ENCODE measurements at regions not wholly inside any gene's neighbourhood (a gene's known extent, or its start where the extent isn't known, plus 50 kb on each side); places are given as distances from the start of the nearest gene placed in this dataset.
"Not testable (repeated sequence)": the region's sequence is repeated elsewhere in the genome, so short reads cannot be mapped to it uniquely, and the experiment has no call there.

- DNase-seq (ENCODE audit: low read depth in 1 of 2, low spot score in 1 of 2): no peak
- TF ChIP-seq JUND (IDR thresholded peaks at IDR 0.05; ENCODE audit: low read depth): no peak
- in situ Hi-C loops (cut with HindIII; ENCODE audit: low pct_unique_long_range_greater_than_20kb, low sequenced_read_pairs): no loop called here
Observed at GRCh38 chrX:40878766-40879165, 143.4 kb upstream of the MED14 start.

- in situ Hi-C loops (cut with HindIII; ENCODE audit: low pct_unique_long_range_greater_than_20kb, low sequenced_read_pairs); DNase-seq (ENCODE audit: low read depth in 1 of 2, low spot score in 1 of 2): not testable (repeated sequence)
Observed at GRCh38 chrX:40879172-40879571, 143.8 kb upstream of the MED14 start.

DNA sequence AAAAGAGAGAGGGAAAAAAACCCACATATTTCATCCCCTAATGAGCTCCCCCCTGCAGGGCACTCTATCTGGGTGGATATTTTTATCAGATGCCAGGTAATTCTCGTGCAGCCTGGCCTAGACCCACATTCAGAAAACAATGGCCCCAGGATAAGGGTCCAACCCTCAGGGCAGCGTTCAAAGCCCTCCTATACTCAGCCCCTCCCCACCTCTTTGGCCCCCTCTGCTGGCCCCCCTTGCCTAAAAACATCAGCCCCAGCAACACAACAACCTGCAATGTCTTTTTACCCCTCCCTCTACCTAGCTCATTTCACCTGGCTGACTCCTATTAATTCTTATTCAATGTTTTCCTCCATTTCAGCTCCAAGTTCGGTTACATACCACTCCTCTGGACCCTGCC is 145.4 kb upstream of the MED14 start:
- no peak for TF ChIP-seq JUND (IDR thresholded peaks at IDR 0.05; ENCODE audit: low read depth)
- in situ Hi-C loops (cut with HindIII; ENCODE audit: low pct_unique_long_range_greater_than_20kb, low sequenced_read_pairs): no loop called here
- no peak for DNase-seq (ENCODE audit: low read depth in 1 of 2, low spot score in 1 of 2)

DNA sequence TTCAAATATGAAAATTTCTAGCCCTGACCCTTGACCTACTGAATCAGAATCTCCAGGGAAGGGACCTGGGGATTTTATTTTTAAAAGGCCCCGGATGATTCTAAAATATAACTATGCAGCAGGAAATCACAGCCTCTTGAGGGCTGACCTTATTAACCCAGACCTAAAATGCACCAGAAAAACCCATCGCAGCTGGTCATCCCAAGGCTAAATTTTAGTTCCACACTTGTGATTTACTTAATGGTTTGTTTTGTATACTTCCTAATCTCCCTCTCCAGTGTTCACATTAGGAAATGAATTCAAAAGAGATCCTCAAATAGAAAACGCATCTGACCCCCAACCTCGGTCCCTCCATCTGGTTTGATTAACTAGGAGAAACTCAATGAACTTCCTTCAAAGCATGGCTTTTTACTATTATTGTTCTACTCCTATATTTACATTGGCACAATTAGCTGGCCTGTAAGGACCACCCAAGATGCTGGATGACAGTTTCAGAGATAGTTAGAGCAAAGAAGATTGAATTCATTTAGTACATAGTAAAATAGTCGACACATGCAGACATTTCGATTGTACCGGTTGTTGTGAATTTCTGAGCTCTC is 147.8 kb upstream of the MED14 start:
- no peak for DNase-seq (ENCODE audit: low read depth in 1 of 2, low spot score in 1 of 2)
- TF ChIP-seq JUND (IDR thresholded peaks at IDR 0.05; ENCODE audit: low read depth): no peak
- in situ Hi-C loops (cut with HindIII; ENCODE audit: low pct_unique_long_range_greater_than_20kb, low sequenced_read_pairs): no loop called here

- DNase-seq (ENCODE audit: low read depth in 1 of 2, low spot score in 1 of 2): no peak
- in situ Hi-C loops (cut with HindIII; ENCODE audit: low pct_unique_long_range_greater_than_20kb, low sequenced_read_pairs): no loop called here
- no peak for TF ChIP-seq JUND (IDR thresholded peaks at IDR 0.05; ENCODE audit: low read depth)
Observed at GRCh38 chrX:40885989-40886388, 150.6 kb upstream of the MED14 start.

DNA sequence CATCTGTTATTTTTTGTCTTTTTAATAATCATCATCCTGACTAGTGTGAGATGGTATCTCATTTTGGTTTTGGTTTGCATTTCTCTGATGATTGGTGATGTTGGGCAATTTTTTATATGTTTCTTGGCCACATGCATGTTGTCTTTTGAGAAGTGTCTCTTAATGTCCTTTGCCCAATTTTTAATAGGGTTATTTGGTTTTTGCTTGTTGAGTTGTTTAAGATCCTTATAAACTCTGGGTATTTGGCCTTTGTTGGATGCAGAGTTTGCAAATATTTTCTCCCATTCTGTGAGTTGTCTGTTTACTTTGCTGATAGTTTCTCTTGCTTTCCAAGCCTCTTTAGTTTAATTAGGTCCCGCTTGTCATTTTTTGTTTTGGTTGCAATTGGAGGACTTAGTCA is 152.1 kb upstream of the MED14 start:
- in situ Hi-C loops (cut with HindIII; ENCODE audit: low pct_unique_long_range_greater_than_20kb, low sequenced_read_pairs): no loop called here
- TF ChIP-seq JUND (IDR thresholded peaks at IDR 0.05; ENCODE audit: low read depth): no peak
- DNase-seq (ENCODE audit: low read depth in 1 of 2, low spot score in 1 of 2): no peak

DNA sequence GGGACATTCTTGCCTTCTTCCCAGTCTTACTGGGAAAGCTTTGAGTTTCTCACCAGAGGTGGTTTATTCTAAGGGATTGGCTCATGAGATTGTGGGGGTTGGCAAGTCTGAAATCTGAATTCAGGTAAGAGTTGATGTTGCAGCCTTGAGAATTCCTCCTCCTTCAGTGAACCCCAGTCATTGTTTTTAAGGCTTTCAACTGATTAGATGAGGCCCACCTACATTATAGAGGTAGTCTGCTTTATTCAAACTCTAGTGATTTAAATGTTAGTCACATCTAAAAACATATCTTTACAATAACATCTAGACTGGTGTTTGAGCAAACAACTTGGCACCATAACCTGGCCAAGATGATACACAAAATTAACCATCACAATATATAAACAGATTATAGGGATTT is 156.5 kb upstream of the MED14 start:
- in situ Hi-C loops (cut with HindIII; ENCODE audit: low pct_unique_long_range_greater_than_20kb, low sequenced_read_pairs): no loop called here
- TF ChIP-seq JUND (IDR thresholded peaks at IDR 0.05; ENCODE audit: low read depth): no peak
- DNase-seq (ENCODE audit: low read depth in 1 of 2, low spot score in 1 of 2): no peak

DNA sequence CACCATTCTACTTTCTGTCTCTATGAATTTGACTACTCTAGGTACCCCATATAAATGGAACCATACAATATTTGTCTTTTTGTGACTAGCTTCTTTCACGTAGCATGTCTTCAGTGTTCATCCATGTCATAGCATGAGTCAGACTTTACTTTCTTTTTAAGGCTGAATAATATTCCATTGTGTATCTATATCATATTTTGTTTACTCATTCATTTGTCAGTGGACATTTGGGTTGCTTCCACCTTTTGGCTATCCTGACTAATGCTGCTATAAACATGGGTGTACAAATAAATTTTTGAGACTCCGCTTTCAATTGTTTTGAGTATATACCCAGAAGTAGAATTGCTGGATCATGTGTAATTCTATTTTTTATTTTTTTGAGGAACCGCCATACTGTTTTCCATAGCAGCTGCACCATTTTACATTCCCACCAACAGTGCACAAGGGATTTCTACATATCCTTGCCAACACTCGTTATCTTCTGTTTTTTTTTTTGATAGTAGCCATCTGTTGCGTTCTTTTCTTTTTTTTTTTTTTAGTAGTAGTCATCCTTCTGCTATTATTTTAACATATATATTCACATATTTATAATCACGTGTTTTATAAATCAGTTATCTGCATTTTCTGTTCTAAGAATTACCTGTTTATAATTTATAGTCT is 158.0 kb upstream of the MED14 start:
- no peak for TF ChIP-seq JUND (IDR thresholded peaks at IDR 0.05; ENCODE audit: low read depth)
- in situ Hi-C loops (cut with HindIII; ENCODE audit: low pct_unique_long_range_greater_than_20kb, low sequenced_read_pairs): no loop called here
- DNase-seq (ENCODE audit: low read depth in 1 of 2, low spot score in 1 of 2): no peak

GRCh38 chrX:40895246-40895645 is 159.9 kb upstream of the MED14 start:
- in situ Hi-C loops (cut with HindIII; ENCODE audit: low pct_unique_long_range_greater_than_20kb, low sequenced_read_pairs): no loop called here
- DNase-seq (ENCODE audit: low read depth in 1 of 2, low spot score in 1 of 2): no peak

DNA sequence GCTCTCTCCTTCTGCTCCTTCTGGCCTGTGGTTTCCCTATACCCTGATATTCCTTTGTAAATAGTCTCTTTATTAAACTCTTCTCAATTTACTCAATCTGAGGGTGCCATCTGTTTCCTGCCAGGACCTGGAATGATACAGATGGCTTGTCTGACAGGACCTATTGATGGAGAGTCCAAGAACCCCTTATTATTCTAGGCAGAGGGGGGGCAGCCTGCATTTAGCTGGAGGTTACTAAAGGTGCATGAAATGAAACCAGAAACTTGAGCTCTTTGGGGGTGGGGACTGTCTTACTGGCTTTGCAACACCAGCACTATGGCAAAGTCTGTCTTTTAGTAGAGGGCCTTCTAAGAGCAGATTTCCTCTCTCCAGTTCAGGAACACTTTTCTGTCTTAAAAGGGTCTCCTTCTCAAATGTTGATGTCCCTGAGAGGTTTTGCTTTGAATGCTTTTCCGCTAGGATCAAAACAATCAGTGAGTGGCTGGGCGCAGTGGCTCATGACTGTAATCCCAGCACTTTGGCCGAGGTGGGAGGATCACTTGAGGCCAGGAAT is 162.5 kb upstream of the MED14 start:
- in situ Hi-C loops (cut with HindIII; ENCODE audit: low pct_unique_long_range_greater_than_20kb, low sequenced_read_pairs): no loop called here
- no peak for DNase-seq (ENCODE audit: low read depth in 1 of 2, low spot score in 1 of 2)
- TF ChIP-seq JUND (IDR thresholded peaks at IDR 0.05; ENCODE audit: low read depth): no peak

More at GRCh38 chrX:40895246-40895645, 159.9 kb upstream of the MED14 start:
- TF ChIP-seq JUND (IDR thresholded peaks at IDR 0.05; ENCODE audit: low read depth): no peak

GRCh38 chrX:40904739-40905138 is 169.4 kb upstream of the MED14 start:
- in situ Hi-C loops (cut with HindIII; ENCODE audit: low pct_unique_long_range_greater_than_20kb, low sequenced_read_pairs); DNase-seq (ENCODE audit: low read depth in 1 of 2, low spot score in 1 of 2): not testable (repeated sequence)

DNA sequence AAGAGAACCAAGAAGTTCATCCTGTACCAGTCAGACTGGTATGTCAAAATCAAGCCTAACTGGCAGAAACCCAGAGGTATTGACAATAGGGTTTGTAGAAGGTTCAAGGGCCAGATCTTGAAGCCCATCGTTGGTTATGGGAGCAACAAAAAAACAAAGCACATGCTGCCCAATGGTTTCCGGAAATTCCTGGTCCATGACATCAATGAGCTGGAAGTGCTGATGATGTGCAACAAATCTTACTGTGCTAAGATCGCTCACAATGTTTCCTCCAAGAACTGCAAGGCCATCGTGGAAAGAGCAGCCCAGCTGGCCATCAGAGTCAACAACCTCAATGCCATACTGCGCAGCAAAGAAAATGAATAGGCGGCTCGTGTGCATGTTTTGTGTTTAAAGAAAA is 172.7 kb upstream of the MED14 start:
- in situ Hi-C loops (cut with HindIII; ENCODE audit: low pct_unique_long_range_greater_than_20kb, low sequenced_read_pairs): no loop called here
- no peak for DNase-seq (ENCODE audit: low read depth in 1 of 2, low spot score in 1 of 2)
- TF ChIP-seq JUND (IDR thresholded peaks at IDR 0.05; ENCODE audit: low read depth): no peak

DNA sequence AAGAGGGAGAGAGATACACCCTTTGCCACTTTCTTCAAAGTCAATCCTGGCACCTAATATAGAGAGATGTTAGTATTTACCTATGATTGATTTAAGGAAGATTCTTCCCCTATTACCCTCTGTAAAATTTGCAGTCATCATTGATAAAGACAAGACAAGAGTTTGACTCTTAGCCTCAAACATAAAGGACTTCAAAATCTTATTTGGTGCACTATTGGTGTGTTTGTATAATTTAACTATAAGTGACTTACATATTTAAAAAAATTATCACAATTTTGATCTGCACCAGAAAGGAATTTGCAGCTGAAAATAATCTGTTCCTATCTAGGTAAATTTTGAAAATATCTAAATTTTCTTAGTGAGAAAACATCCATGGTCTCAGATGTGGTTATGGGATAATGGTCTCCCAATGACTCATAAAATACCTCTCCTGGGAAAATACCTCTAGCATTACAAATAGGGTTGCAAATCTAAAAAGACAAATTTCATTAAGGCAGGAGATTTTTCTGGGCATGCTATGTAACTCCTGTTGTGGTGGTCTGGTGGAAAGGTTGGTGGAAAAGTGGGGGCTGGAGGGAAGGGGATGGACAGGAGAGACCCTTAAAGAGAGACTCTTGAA is 173.6 kb upstream of the MED14 start:
- TF ChIP-seq JUND (IDR thresholded peaks at IDR 0.05; ENCODE audit: low read depth): no peak
- in situ Hi-C loops (cut with HindIII; ENCODE audit: low pct_unique_long_range_greater_than_20kb, low sequenced_read_pairs): no loop called here
- DNase-seq (ENCODE audit: low read depth in 1 of 2, low spot score in 1 of 2): no peak
